Keratinocyte (primary cell): ENCODE measurements at regions not wholly inside any gene's neighbourhood (a gene's known extent, or its start where the extent isn't known, plus 50 kb on each side); places are given as distances from the start of the nearest gene placed in this dataset.

Experiments
- DNase-seq: peaks from one replicate; pipeline ENCODE4 v3.0.0-alpha.2; 2011; ENCODE audit warnings: low read depth, missing footprints, low spot score
- FAIRE-seq: peaks from 2 replicates; lab custom pipeline; 2011; peaks lifted over from hg19 to GRCh38; lab: Jason Lieb, UNC
- H2AFZ ChIP-seq: 2 replicates; pipeline ENCODE4 v1.6.0; 2012; ENCODE audit warnings: low read length, control low read depth, inconsistent platforms; ENCODE audit not compliant: control insufficient read depth
- H3K27ac ChIP-seq: 2 replicates; pipeline ENCODE4 v1.5.1; 2011; ENCODE audit warnings: low read length; ENCODE audit not compliant: control insufficient read depth, insufficient read depth
- H3K27me3 ChIP-seq: 3 replicates; pipeline ENCODE4 v1.6.0; 2011; ENCODE audit warnings: low read length; ENCODE audit not compliant: control insufficient read depth, insufficient read depth; ENCODE audit errors: extremely low read depth
- H3K36me3 ChIP-seq, 2 experiments: 2 replicates in 1 of 2; 3 replicates in 1 of 2; pipeline ENCODE4 v1.5.1; 2011; ENCODE audit warnings: low read length in 2 of 2, mild to moderate bottlenecking in 1 of 2; ENCODE audit not compliant: control insufficient read depth in 2 of 2, insufficient read depth in 2 of 2; ENCODE audit errors: extremely low read depth in 1 of 2
- H3K4me1 ChIP-seq: 3 replicates; pipeline ENCODE4 v1.5.1; 2011; ENCODE audit warnings: low read length; ENCODE audit not compliant: control insufficient read depth, insufficient read depth; ENCODE audit errors: extremely low read depth
- H3K4me2 ChIP-seq: 3 replicates; pipeline ENCODE4 v1.6.0; 2011; ENCODE audit warnings: low read depth, low read length; ENCODE audit not compliant: control insufficient read depth, insufficient read depth; ENCODE audit errors: extremely low read depth
- H3K4me3 ChIP-seq, 3 experiments: fragments of 200-600 bp in 1 of 3; sonication (generic) in 1 of 3; 2 replicates in 2 of 3; 3 replicates in 1 of 3; pipeline ENCODE4 v1.5.1; 2011 to 2016; ENCODE audit warnings: low read length in 3 of 3, mild to moderate bottlenecking in 3 of 3, control low read depth in 2 of 3, inconsistent platforms in 1 of 3, low read depth in 1 of 3, mixed read lengths in 1 of 3, mixed run types in 1 of 3, moderate library complexity in 1 of 3; ENCODE audit not compliant: control insufficient read depth in 2 of 3, insufficient read depth in 2 of 3; ENCODE audit errors: extremely low read depth in 1 of 3
- H3K79me2 ChIP-seq: 2 replicates; pipeline ENCODE4 v1.6.0; 2012; ENCODE audit warnings: low read length; ENCODE audit not compliant: control insufficient read depth, insufficient read depth
- H3K9ac ChIP-seq: 3 replicates; pipeline ENCODE4 v1.6.0; 2011; ENCODE audit warnings: low read length; ENCODE audit not compliant: control insufficient read depth, insufficient read depth; ENCODE audit errors: extremely low read depth
- H3K9me1 ChIP-seq: 3 replicates; pipeline ENCODE4 v1.6.0; 2011; ENCODE audit warnings: low read length; ENCODE audit not compliant: control insufficient read depth, insufficient read depth; ENCODE audit errors: extremely low read depth
- H3K9me3 ChIP-seq: 2 replicates; pipeline ENCODE4 v1.5.1; 2012; ENCODE audit warnings: low read depth, low read length; ENCODE audit not compliant: control insufficient read depth
- H4K20me1 ChIP-seq: 3 replicates; pipeline ENCODE4 v1.6.0; 2011; ENCODE audit warnings: low read length; ENCODE audit not compliant: control insufficient read depth, insufficient read depth; ENCODE audit errors: extremely low read depth
- EZH2 ChIP-seq: IDR thresholded peaks from one replicate; pipeline ENCODE4 v1.6.1; 2012; ENCODE audit warnings: inconsistent platforms, mild to moderate bottlenecking, low read length, moderate library complexity
- dilution Hi-C: fragments of 300-500 bp; cut with MboI; formaldehyde crosslinking; loops from one replicate; pipeline ENCODE4 v1.7.0; 2020; ENCODE audit warnings: low sequenced_read_pairs; ENCODE audit not compliant: extremely low pct_ligation_motif_present
- TF ChIP-seq, protein P1 (sequence below), 3 experiments: IDR thresholded peaks in 1 of 3; conservative IDR thresholded peaks in 1 of 3; optimal IDR thresholded peaks in 1 of 3; 2 replicates in 2 of 3; 3 replicates in 1 of 3; pipeline versions ENCODE3 to v1.5.1; 2011; ENCODE audit warnings: low read length in 3 of 3, mild to moderate bottlenecking in 3 of 3, moderate library complexity in 2 of 3, control low read depth in 1 of 3, inconsistent platforms in 1 of 3; ENCODE audit not compliant: insufficient read depth in 2 of 3; ENCODE audit errors: extremely low read depth in 1 of 3

DNA sequence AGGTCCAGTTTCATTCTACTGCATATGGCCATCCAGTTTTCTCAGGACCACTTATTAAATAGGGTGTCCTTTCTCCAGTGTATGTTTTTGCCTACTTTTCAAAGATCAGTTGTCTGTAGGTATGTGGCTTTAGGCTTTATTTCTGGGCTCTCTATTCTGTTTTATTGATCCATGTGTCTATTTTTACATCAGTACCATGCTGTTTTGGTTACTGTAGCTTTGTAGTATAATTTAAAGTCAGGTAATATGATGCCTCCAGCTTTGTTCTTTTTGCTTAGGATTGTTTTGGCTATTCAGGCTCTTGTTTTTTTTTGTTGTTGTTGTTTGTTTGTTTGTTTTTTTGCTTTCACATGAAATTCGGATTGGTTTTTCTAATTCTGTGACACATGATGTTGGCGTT lies 124.4 kb upstream of the SLC35F3 start:
- Histone ChIP-seq H3K27ac (no peak overlapping the region), H3K27me3 (no peaks in the 10 kb centered on the region), H3K4me1 (no peaks in the 10 kb centered on the region), H4K20me1 (no peaks in the 10 kb centered on the region), H3K4me2 (no peak overlapping the region), H2AFZ (no peak overlapping the region), H3K9me1 (no peaks in the 10 kb centered on the region), H3K9ac (no peak overlapping the region), H3K4me3 (no peak overlapping the region), H3K36me3 (no peaks in the 10 kb centered on the region), H3K79me2 (no peaks in the 10 kb centered on the region), H3K9me3 (no peaks in the 10 kb centered on the region)
- no peak for FAIRE-seq
- dilution Hi-C loops = no loop called here
- DNase-seq = no peak
- no peak for TF ChIP-seq EZH2
- TF ChIP-seq, protein P1, sequence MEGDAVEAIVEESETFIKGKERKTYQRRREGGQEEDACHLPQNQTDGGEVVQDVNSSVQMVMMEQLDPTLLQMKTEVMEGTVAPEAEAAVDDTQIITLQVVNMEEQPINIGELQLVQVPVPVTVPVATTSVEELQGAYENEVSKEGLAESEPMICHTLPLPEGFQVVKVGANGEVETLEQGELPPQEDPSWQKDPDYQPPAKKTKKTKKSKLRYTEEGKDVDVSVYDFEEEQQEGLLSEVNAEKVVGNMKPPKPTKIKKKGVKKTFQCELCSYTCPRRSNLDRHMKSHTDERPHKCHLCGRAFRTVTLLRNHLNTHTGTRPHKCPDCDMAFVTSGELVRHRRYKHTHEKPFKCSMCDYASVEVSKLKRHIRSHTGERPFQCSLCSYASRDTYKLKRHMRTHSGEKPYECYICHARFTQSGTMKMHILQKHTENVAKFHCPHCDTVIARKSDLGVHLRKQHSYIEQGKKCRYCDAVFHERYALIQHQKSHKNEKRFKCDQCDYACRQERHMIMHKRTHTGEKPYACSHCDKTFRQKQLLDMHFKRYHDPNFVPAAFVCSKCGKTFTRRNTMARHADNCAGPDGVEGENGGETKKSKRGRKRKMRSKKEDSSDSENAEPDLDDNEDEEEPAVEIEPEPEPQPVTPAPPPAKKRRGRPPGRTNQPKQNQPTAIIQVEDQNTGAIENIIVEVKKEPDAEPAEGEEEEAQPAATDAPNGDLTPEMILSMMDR (optimal IDR thresholded peaks at IDR 0.05 in 1 of 3, IDR thresholded peaks at IDR 0.05 in 1 of 3, conservative IDR thresholded peaks at IDR 0.05 in 1 of 3; ENCODE audit: extremely low read depth in 1 of 3, insufficient read depth in 2 of 3, low read length in 3 of 3) = no peak

- Histone ChIP-seq H3K27ac (no peak overlapping the region), H3K4me1 (no peaks in the 10 kb centered on the region)
- TF ChIP-seq EZH2 = no peak
- TF ChIP-seq, protein P1 (optimal IDR thresholded peaks at IDR 0.05 in 1 of 3, IDR thresholded peaks at IDR 0.05 in 1 of 3, conservative IDR thresholded peaks at IDR 0.05 in 1 of 3; ENCODE audit: extremely low read depth in 1 of 3, insufficient read depth in 2 of 3, low read length in 3 of 3) = no peak
Observed at GRCh38 chr1:233782937-233783586, 121.4 kb upstream of the SLC35F3 start.

More at GRCh38 chr1:233782937-233783586, 121.4 kb upstream of the SLC35F3 start:
- Histone ChIP-seq H4K20me1 (no peaks in the 10 kb centered on the region), H3K4me2 (no peak overlapping the region), H3K27me3 (no peaks in the 10 kb centered on the region), H3K4me3 (no peak overlapping the region), H2AFZ (no peak overlapping the region), H3K36me3 (no peaks in the 10 kb centered on the region), H3K9ac (no peak overlapping the region), H3K9me3 (no peaks in the 10 kb centered on the region), H3K79me2 (no peaks in the 10 kb centered on the region), H3K9me1 (no peaks in the 10 kb centered on the region)
- dilution Hi-C loops = no loop called here
- DNase-seq = no peak
- no peak for FAIRE-seq
